GM10266 (cell line): ENCODE measurements at regions not wholly inside any gene's neighbourhood (a gene's known extent, or its start where the extent isn't known, plus 50 kb on each side); places are given as distances from the start of the nearest gene placed in this dataset.

ENCODE experiments used
- DNase-seq: peaks from one replicate; pipeline ENCODE4 v3.0.0; 2012; ENCODE audit errors: extremely low spot score
- TF ChIP-seq, protein P1 (sequence below): IDR thresholded peaks from 2 replicates; pipeline ENCODE4 v1.5.1; 2012; ENCODE audit warnings: mild to moderate bottlenecking, low read depth; ENCODE audit not compliant: control insufficient read depth, insufficient read depth; ENCODE audit errors: missing control alignments

DNA sequence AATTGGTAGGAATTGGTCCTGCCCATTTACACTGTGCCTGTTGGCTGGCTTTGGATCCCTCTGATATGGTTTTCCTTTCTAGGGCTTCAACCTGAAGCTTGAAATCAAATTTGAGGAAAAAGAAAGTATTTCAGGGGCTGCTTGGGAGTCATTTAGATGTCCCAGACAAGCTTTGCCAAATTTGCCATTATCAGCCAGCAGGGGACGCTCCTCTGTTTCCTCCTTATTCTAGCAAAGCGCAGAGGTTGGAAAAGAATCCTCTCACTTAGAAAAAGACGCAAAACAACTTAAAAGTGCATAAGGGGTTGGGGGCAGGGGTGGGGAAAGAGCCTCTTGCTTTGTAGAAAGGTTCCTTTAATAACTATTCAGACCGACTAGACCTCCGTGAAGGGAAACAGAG is 1211.1 kb upstream of the PCDH20 start:
- peak; percentile 9 for DNase-seq
- TF ChIP-seq, protein P1, sequence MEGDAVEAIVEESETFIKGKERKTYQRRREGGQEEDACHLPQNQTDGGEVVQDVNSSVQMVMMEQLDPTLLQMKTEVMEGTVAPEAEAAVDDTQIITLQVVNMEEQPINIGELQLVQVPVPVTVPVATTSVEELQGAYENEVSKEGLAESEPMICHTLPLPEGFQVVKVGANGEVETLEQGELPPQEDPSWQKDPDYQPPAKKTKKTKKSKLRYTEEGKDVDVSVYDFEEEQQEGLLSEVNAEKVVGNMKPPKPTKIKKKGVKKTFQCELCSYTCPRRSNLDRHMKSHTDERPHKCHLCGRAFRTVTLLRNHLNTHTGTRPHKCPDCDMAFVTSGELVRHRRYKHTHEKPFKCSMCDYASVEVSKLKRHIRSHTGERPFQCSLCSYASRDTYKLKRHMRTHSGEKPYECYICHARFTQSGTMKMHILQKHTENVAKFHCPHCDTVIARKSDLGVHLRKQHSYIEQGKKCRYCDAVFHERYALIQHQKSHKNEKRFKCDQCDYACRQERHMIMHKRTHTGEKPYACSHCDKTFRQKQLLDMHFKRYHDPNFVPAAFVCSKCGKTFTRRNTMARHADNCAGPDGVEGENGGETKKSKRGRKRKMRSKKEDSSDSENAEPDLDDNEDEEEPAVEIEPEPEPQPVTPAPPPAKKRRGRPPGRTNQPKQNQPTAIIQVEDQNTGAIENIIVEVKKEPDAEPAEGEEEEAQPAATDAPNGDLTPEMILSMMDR, result peak; percentile 21

DNA sequence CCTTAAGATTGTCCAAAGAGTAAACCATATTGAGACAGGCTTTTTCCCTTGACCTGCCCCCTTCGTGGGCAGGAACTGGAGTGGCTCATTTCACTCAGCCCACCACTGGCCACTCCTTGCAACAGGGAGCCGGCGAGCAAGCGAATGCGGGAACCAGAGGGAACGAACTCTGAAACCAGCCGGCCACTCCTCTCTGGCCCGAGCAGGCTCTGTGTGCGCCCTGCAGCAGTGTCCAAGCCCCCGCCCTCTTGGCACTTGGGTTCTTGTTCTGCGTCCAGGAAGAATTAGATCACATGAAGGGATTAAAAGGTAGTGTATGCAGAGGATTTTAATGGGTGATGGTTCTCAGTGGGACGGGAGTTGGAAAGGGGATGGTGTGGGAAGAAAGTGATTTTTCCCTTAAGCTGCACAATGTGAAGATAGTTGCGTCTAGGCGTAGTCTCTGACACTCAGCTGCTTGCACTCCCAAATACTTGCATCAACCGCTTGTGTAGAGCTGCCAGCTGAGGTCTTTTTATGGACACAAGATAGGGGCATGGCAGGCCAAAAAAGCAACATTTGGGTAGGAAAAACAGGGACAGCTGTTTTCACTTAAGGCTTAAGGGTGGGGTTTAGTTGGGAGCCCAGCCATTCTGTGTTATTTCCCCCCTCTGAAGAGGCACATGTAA is 1209.7 kb upstream of the PCDH20 start:
- no peak for DNase-seq
- TF ChIP-seq, protein P1, result no peak

DNA sequence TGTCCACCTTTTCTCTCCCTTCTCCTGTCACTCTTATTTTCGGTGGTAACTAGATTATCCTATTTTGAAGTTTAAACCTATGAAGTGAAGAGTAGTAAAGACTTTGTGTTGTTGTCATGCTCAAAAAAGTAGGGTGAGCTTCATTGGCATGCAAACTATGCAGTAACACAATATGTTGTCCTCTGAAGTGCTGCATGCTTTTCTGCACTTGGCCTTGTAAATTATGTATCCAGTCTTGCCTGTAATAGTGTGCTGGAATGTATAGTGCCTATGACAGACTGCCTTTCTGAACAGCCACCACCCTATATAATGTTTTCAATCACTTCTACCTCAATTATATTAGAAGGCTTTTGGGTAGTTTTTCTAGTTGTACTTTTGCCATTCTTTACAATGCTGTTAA is 1198.2 kb upstream of the PCDH20 start:
- DNase-seq, result no peak
- TF ChIP-seq, protein P1, result no peak

DNA sequence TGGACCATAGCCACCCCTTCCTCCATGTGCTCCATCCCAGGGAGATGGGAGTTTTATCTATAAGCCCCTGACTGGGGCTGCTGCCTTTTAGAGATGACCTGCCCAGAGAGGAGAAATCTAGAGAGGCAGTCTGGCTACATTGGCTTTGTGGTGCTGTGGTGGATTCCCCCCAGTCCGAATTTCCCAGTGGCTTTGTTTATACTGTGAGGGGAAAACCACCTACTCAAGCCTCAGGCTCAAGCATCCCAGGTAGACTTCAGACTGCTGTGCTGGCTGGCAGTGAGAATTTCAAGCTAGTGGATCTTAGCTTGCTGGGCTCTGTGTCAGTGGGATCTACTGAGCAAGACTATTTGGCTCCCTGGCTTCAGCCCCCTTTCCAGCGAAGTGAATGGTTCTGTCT is 1195.7 kb upstream of the PCDH20 start:
- DNase-seq, result no peak
- TF ChIP-seq, protein P1, result no peak

DNA sequence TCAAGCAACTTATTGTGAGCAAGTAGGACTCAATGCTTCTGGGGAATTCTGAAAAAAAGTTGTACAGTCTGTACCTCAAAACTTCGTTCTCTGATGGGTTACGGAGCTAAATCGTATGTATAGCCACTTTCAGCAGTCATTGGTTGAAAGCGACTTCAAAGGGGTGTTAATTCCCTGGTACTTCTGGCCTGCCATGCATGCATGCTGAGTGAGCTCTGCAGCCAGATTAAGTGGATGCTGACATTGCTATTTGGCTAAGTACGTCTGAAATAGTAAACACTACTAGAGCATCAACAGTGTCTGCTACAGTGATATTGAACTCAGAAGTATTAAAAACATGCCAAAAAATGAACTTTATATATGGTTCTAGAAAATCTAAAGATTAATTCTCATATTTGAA is 1183.1 kb upstream of the PCDH20 start:
- no peak for DNase-seq
- TF ChIP-seq, protein P1, result no peak

DNA sequence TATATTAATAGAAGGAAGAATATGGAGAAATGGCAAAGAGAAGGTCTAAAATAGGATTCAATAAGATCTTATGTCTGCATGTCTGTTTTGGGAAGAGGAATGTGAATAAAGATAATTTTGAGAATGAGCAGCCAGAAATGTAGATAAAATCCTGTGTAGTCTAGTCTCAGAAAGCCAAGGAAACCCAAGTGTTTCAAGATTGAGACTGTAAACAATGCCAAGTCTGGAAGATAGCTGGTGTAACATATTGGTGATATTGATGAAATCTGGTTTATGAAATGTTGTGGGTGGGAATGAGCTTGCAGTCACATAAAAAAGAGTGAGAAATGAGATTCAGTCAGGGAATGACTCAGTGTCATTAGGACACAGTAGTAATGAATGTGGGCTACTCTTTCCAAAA is 1180.3 kb upstream of the PCDH20 start:
- no peak for DNase-seq
- TF ChIP-seq, protein P1, result no peak

DNA sequence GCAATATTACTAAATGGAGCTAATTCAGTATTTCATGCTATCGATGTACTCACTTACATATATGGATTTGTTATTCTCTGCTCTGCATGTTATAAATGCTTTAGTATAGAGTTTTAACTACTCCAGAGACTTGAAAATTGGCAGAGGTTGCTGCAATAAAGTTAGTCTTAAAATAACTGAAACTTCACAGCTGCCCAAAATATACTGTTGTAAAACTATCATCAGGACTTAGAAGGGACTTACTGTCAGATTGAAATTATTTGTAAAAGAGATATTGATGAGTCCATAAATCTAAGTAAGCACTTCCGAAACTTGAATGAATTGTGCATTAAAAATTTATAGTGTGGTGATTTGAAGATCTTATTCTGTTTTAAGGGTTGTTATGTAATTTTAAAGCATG is 1178.2 kb upstream of the PCDH20 start:
- DNase-seq, result no peak
- TF ChIP-seq, protein P1, result no peak
